SK-N-SH treated with all-trans-retinoic acid at 6 μM for 48 hours (cell line): ENCODE measurements at regions not wholly inside any gene's neighbourhood (a gene's known extent, or its start where the extent isn't known, plus 50 kb on each side); places are given as distances from the start of the nearest gene placed in this dataset.

ENCODE experiments used
- ARNTL ChIP-seq: fragments of 450-650 bp; formaldehyde crosslinking; IDR thresholded peaks from 2 replicates; pipeline ENCODE4 v1.5.0; 2020; ENCODE audit warnings: low read depth, mild to moderate bottlenecking, moderate library complexity, borderline replicate concordance
- RARB ChIP-seq: fragments of 250-450 bp; sonication (Bioruptor Pico); IDR thresholded peaks from 2 replicates; pipeline ENCODE4 v1.8.0; 2021; ENCODE audit warnings: mild to moderate bottlenecking, moderate library complexity
- SNAI2 ChIP-seq: fragments of 250-450 bp; sonication (Bioruptor Pico); IDR thresholded peaks from 2 replicates; pipeline ENCODE4 v1.5.0; 2020; ENCODE audit warnings: mild to moderate bottlenecking, moderate library complexity
- TOX ChIP-seq: fragments of 250-450 bp; sonication (Bioruptor Pico); IDR thresholded peaks from 2 replicates; pipeline ENCODE4 v1.8.0; 2021; ENCODE audit warnings: mild to moderate bottlenecking, moderate library complexity, borderline replicate concordance
- ZC3H10 ChIP-seq: fragments of 250-450 bp; sonication (Bioruptor Pico); IDR thresholded peaks from 2 replicates; pipeline ENCODE4 v1.5.1; 2021; ENCODE audit warnings: mild to moderate bottlenecking, moderate library complexity
- ZFP3 ChIP-seq: fragments of 250-450 bp; sonication (Bioruptor Pico); IDR thresholded peaks from 2 replicates; pipeline ENCODE4 v1.5.0; 2020; ENCODE audit warnings: mild to moderate bottlenecking, moderate library complexity
- ZFP30 ChIP-seq: fragments of 450-650 bp; formaldehyde crosslinking; IDR thresholded peaks from 2 replicates; pipeline ENCODE4 v1.5.0; 2022; ENCODE audit warnings: mild to moderate bottlenecking, moderate library complexity
- ZNF565 ChIP-seq: fragments of 450-650 bp; formaldehyde crosslinking; conservative IDR thresholded peaks from 2 replicates; pipeline ENCODE4 v1.5.0; 2020; ENCODE audit warnings: low read depth, mild to moderate bottlenecking, moderate library complexity
- TF ChIP-seq, protein P1 (sequence below): fragments of 250-450 bp; sonication (Bioruptor Pico); IDR thresholded peaks from 2 replicates; pipeline ENCODE4 v1.5.1; 2020; ENCODE audit warnings: low read depth, mild to moderate bottlenecking, moderate library complexity
- TF ChIP-seq, protein P2 (sequence below): fragments of 250-450 bp; sonication (Bioruptor Pico); IDR thresholded peaks from 2 replicates; pipeline ENCODE4 v1.8.0; 2020; ENCODE audit warnings: mild to moderate bottlenecking, moderate library complexity, borderline replicate concordance

DNA sequence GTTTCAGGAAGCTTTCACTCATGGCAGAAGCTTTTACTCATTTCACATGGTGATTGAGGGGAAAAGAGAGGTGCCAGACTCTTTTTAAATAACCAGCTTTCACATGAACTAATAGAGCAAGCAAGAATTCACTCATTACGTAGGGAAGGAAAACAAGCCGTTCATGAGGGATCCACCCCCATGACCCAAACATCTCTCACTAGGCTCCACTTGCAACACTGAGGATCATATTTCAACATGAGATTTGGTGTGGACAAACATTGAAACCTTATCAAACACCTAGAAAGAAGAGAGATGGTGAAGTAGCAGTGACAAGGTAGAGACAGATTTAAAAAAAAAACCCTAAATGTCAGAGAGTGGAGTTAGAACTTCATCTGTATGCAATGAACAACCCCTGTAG is 408.6 kb upstream of the PDZRN3 start:
- TF ChIP-seq ZFP3 (CRISPR knock-in tag), result no peak
- TF ChIP-seq, protein P1, sequence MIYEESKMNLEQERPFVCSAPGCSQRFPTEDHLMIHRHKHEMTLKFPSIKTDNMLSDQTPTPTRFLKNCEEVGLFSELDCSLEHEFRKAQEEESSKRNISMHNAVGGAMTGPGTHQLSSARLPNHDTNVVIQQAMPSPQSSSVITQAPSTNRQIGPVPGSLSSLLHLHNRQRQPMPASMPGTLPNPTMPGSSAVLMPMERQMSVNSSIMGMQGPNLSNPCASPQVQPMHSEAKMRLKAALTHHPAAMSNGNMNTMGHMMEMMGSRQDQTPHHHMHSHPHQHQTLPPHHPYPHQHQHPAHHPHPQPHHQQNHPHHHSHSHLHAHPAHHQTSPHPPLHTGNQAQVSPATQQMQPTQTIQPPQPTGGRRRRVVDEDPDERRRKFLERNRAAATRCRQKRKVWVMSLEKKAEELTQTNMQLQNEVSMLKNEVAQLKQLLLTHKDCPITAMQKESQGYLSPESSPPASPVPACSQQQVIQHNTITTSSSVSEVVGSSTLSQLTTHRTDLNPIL, result no peak
- TF ChIP-seq, protein P2, sequence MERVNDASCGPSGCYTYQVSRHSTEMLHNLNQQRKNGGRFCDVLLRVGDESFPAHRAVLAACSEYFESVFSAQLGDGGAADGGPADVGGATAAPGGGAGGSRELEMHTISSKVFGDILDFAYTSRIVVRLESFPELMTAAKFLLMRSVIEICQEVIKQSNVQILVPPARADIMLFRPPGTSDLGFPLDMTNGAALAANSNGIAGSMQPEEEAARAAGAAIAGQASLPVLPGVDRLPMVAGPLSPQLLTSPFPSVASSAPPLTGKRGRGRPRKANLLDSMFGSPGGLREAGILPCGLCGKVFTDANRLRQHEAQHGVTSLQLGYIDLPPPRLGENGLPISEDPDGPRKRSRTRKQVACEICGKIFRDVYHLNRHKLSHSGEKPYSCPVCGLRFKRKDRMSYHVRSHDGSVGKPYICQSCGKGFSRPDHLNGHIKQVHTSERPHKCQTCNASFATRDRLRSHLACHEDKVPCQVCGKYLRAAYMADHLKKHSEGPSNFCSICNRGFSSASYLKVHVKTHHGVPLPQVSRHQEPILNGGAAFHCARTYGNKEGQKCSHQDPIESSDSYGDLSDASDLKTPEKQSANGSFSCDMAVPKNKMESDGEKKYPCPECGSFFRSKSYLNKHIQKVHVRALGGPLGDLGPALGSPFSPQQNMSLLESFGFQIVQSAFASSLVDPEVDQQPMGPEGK, result no peak
- no peak for TF ChIP-seq RARB (CRISPR knock-in tag)
- no peak for TF ChIP-seq SNAI2 (CRISPR knock-in tag)
- TF ChIP-seq ARNTL (CRISPR knock-in tag), result no peak
- no peak for TF ChIP-seq ZFP30 (CRISPR knock-in tag)
- TF ChIP-seq TOX (CRISPR knock-in tag), result no peak
- no peak for TF ChIP-seq ZNF565 (CRISPR knock-in tag)
- TF ChIP-seq ZC3H10 (CRISPR knock-in tag), result no peak
